Glutamatergic neuron (in vitro differentiated cells): ENCODE measurements at regions not wholly inside any gene's neighbourhood (a gene's known extent, or its start where the extent isn't known, plus 50 kb on each side); places are given as distances from the start of the nearest gene placed in this dataset.

Source experiments
- DNase-seq: peaks from one replicate; pipeline ENCODE4 v3.0.0; 2022
- H3K27ac Mint-ChIP-seq: one replicate; pipeline ENCODE4 v1.8.0; 2020; ENCODE audit warnings: mild to moderate bottlenecking, mixed read lengths, inconsistent platforms; ENCODE audit not compliant: unreplicated experiment
- H3K27me3 Mint-ChIP-seq: one replicate; pipeline ENCODE4 v1.8.0; 2020; ENCODE audit warnings: mild to moderate bottlenecking, moderate library complexity, mixed read lengths, inconsistent platforms; ENCODE audit not compliant: unreplicated experiment
- H3K36me3 Mint-ChIP-seq: one replicate; pipeline ENCODE4 v1.8.0; 2020; ENCODE audit warnings: mild to moderate bottlenecking, mixed read lengths, inconsistent platforms; ENCODE audit not compliant: unreplicated experiment
- H3K4me1 Mint-ChIP-seq: one replicate; pipeline ENCODE4 v1.8.0; 2020; ENCODE audit warnings: mild to moderate bottlenecking, low read depth, mixed read lengths, inconsistent platforms; ENCODE audit not compliant: unreplicated experiment
- H3K4me3 Mint-ChIP-seq: one replicate; pipeline ENCODE4 v1.8.0; 2020; ENCODE audit warnings: mild to moderate bottlenecking, mixed read lengths, inconsistent platforms; ENCODE audit not compliant: unreplicated experiment
- H3K9me3 Mint-ChIP-seq: one replicate; pipeline ENCODE4 v1.8.0; 2020; ENCODE audit warnings: mild to moderate bottlenecking, moderate library complexity, mixed read lengths, inconsistent platforms; ENCODE audit not compliant: unreplicated experiment
- TF ChIP-seq, protein P1 (sequence below): fragments of 200-600 bp; sonication (generic); IDR thresholded peaks from one replicate; pipeline ENCODE4 v1.5.0; 2021; ENCODE audit not compliant: partially characterized antibody, unreplicated experiment

DNA sequence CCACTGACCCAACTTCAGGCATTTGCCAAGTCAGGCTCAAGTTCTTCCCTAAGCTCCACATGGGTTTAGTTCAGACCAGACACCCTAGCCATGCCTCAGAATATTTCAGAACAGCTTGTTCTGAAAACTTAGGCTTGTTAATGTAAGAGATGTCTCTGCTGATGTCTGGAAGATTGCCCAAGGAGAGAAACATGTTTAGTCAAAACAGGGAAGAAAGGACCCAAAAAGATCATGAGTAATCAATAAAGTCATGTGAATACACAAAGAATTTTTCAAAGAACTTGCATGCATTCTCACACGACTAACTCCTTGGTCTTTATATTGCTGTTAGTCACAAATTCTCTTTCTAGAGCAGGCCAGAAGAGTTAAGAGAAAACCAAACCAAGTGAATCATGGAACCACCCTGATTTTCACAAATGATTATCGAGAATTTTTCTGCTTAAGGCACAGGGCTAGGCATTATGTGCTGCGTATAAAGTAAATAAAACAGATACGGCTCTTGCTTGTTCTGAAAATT is 158.1 kb upstream of the HMHB1 start:
- DNase-seq, result no peak
- peaks cover 2% of the 10 kb centered on the region for H3K4me1 Mint-ChIP-seq

DNA sequence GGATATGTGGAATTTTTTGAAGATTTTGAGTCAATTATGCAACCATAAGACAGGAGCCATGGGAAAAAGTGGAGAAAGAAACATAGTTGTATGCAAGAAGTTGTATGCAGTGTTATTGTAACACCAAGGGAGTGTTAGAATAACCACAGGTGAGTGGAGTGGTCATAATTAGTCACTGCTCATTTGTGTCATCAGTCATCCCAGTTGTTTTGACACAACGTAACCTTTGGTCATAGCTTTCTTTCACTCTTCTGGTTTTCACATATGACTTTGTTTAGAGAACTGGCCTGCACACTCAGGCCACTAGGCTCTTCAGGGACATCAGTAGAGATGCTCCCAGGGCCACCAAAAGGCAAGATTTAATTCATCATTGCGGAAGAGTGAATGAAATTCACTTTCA is 158.7 kb upstream of the HMHB1 start:
- Mint-ChIP-seq H3K27ac (no peak overlapping the region), H3K9me3 (no peaks in the 10 kb centered on the region), H3K4me3 (no peak overlapping the region), H3K36me3 (no peaks in the 10 kb centered on the region), H3K4me1 (peaks cover 2% of the 10 kb centered on the region), H3K27me3 (no peaks in the 10 kb centered on the region)
- TF ChIP-seq, protein P1, sequence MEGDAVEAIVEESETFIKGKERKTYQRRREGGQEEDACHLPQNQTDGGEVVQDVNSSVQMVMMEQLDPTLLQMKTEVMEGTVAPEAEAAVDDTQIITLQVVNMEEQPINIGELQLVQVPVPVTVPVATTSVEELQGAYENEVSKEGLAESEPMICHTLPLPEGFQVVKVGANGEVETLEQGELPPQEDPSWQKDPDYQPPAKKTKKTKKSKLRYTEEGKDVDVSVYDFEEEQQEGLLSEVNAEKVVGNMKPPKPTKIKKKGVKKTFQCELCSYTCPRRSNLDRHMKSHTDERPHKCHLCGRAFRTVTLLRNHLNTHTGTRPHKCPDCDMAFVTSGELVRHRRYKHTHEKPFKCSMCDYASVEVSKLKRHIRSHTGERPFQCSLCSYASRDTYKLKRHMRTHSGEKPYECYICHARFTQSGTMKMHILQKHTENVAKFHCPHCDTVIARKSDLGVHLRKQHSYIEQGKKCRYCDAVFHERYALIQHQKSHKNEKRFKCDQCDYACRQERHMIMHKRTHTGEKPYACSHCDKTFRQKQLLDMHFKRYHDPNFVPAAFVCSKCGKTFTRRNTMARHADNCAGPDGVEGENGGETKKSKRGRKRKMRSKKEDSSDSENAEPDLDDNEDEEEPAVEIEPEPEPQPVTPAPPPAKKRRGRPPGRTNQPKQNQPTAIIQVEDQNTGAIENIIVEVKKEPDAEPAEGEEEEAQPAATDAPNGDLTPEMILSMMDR, result no peak
- DNase-seq, result no peak

More for the DNA sequence above, 158.1 kb upstream of the HMHB1 start:
- Mint-ChIP-seq H3K4me3 (no peak overlapping the region), H3K27me3 (no peaks in the 10 kb centered on the region), H3K27ac (no peak overlapping the region), H3K9me3 (no peaks in the 10 kb centered on the region), H3K36me3 (no peaks in the 10 kb centered on the region)
- TF ChIP-seq, protein P1, result no peak

DNA sequence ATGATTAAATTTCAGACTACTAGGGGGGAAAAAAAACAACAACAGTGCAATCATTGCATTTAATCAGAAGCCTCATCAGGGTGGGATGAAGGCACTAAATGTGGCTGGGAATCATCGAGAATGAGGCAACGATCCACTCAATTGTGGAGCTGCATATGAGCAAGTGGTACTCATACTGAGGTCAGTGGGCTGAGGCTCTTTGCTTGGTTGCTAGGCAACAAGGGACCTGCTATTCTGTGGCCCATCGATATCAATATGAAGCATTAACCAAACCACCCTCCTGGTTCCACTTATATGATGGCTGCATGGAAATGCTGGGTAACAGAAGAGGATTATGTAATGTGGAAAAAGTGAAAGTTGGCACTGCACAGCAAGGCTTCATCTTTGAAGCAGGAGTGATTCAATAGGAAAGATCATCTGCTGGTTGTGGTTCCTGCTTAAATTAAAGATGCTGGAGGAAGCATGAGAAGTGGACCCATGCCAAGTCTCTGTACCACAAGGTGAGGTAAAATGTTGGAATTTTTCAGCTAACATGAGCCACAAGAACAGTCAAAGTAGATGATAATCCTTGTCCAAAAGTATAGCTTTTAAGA is 159.8 kb upstream of the HMHB1 start:
- DNase-seq, result no peak
- Mint-ChIP-seq H3K4me3 (no peak overlapping the region), H3K9me3 (no peaks in the 10 kb centered on the region), H3K27ac (no peak overlapping the region), H3K36me3 (no peaks in the 10 kb centered on the region), H3K4me1 (peaks cover 1% of the 10 kb centered on the region), H3K27me3 (no peaks in the 10 kb centered on the region)
- TF ChIP-seq, protein P1, result no peak

DNA sequence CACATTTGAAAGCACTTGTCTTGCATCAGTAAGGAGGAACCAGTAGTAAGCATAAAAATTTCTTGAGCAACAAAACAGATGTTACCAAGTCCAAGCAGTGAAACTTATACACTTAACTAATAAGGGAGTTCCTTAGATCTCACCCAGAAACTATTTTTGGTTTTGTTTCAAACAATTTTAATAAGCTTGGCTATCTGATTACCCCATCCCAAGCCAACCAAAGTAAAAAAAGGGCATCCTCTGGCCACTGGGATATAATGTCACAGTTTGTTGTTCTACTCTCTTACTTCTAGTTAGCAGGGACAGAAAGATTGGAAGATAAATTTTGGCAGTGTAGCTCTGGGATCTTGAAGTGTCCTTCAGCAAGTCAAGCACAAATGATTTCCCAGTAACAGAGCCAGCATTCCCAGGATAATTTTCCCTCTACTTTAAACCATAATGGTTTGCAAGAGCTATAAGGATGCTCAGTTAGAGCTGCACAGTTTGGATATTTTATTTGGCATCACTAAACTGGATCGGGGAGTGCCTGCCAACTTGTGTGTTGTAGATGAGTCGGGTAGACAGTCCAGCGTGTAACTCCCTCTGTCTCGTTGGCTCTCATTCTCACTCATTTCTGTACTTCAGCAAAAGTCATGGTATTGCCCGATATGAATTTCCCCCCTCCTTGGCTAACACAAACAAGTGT is 161.9 kb upstream of the HMHB1 start:
- Mint-ChIP-seq H3K4me1 (no peaks in the 10 kb centered on the region), H3K27ac (no peak overlapping the region), H3K27me3 (no peaks in the 10 kb centered on the region), H3K36me3 (no peaks in the 10 kb centered on the region), H3K9me3 (no peaks in the 10 kb centered on the region), H3K4me3 (no peak overlapping the region)
- TF ChIP-seq, protein P1, result no peak
- DNase-seq, result no peak

DNA sequence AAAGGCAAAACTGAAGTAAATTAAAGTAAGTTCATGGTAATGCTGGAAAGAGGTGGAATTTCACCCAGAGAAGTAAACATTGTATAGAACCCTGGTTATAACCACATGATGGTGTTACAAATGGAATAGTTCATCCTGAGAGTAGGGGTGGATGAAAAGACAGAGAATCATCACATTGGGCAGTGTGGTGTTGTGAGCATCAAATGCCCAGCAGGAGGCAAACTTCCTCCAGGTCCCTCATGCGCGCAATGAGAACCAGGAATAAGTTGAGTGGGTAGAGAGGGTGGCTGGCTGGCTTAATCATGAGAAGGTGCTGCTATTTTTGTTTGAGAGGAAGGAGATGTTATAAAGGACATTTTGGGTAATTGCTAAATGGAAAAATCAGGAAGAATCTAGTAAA is 163.3 kb upstream of the HMHB1 start:
- Mint-ChIP-seq H3K4me3 (no peak overlapping the region), H3K27ac (no peak overlapping the region), H3K27me3 (no peaks in the 10 kb centered on the region), H3K4me1 (no peaks in the 10 kb centered on the region), H3K9me3 (no peaks in the 10 kb centered on the region), H3K36me3 (no peaks in the 10 kb centered on the region)
- TF ChIP-seq, protein P1, result no peak
- no peak for DNase-seq
